IMR-90 (cell line): ENCODE measurements at regions not wholly inside any gene's neighbourhood (a gene's known extent, or its start where the extent isn't known, plus 50 kb on each side); places are given as distances from the start of the nearest gene placed in this dataset.
A peak's percentile ranks its signal among the peaks of the same experiment; 100 is the strongest.

ENCODE experiments used
- ATAC-seq: fragments of 200-7000 bp; cut with Tn5 transposase; 2 replicates; pipeline ENCODE4 v1.9.1; 2020; ENCODE audit warnings: low read depth, mild to moderate bottlenecking, moderate library complexity
- BruUV-seq: library from RNA; stranded (reverse); fragments of 400-500 nt; replicated peaks from 2 replicates; lab custom pipeline; 2021; lab: Mats Ljungman, UMichigan
- CTCF ChIA-PET: fragments of 300-600 bp; formaldehyde crosslinking; extraction: SDS; loops from one replicate; lab custom pipeline; 2021; ENCODE audit warnings: antibody characterized with exemption; lab: Yijun Ruan, JAX
- POLR2A ChIA-PET: fragments of 300-600 bp; sonication (Branson Sonifier 250); formaldehyde crosslinking; loops from one replicate; lab custom pipeline; 2022; ENCODE audit warnings: antibody characterized with exemption; ENCODE audit not compliant: unreplicated experiment; lab: Charles Lee
- DNase-seq: peaks from one replicate; pipeline ENCODE4 v3.0.0; 2013
- H2AFZ ChIP-seq: replicated peaks from 2 replicates; pipeline ENCODE3; 2013; ENCODE audit warnings: low read length, mild to moderate bottlenecking; ENCODE audit not compliant: poor library complexity
- H2AK5ac ChIP-seq: 2 replicates; pipeline ENCODE4 v1.6.1; 2013; ENCODE audit warnings: low read depth, low read length, inconsistent platforms
- H2AK9ac ChIP-seq: replicated peaks from 2 replicates; pipeline ENCODE3; 2013; ENCODE audit warnings: mild to moderate bottlenecking, low read depth, low read length, moderate library complexity; ENCODE audit not compliant: poor library complexity
- H2BK120ac ChIP-seq: 2 replicates; pipeline ENCODE4 v1.6.1; 2013; ENCODE audit warnings: low read depth, low read length, inconsistent platforms
- H2BK15ac ChIP-seq: 3 replicates; pipeline ENCODE4 v1.6.1; 2013; ENCODE audit warnings: low read depth, low read length, inconsistent platforms
- H2BK20ac ChIP-seq: 2 replicates; pipeline ENCODE4 v1.6.1; 2013; ENCODE audit warnings: low read depth, mild to moderate bottlenecking, inconsistent platforms, low read length, moderate library complexity
- H2BK5ac ChIP-seq: 2 replicates; pipeline ENCODE4 v1.6.1; 2013; ENCODE audit warnings: mild to moderate bottlenecking, low read depth, low read length, inconsistent platforms; ENCODE audit not compliant: poor library complexity, severe bottlenecking
- H3K14ac ChIP-seq: replicated peaks from 2 replicates; pipeline ENCODE4 v1.6.1; 2013; ENCODE audit warnings: low read depth, low read length, inconsistent platforms
- H3K18ac ChIP-seq: 2 replicates; pipeline ENCODE4 v1.6.1; 2013; ENCODE audit warnings: low read depth, low read length, control low read depth
- H3K23ac ChIP-seq: 2 replicates; pipeline ENCODE4 v1.6.1; 2013; ENCODE audit warnings: low read depth, low read length, inconsistent platforms
- H3K27ac ChIP-seq: 2 replicates; pipeline ENCODE4 v1.5.1; 2013; ENCODE audit warnings: mild to moderate bottlenecking, control low read depth, low read length; ENCODE audit not compliant: insufficient read depth
- H3K27me3 ChIP-seq: 2 replicates; pipeline ENCODE4 v1.6.1; 2013; ENCODE audit warnings: low read length; ENCODE audit not compliant: control insufficient read depth, insufficient read depth
- H3K36me3 ChIP-seq: 2 replicates; pipeline ENCODE4 v1.6.1; 2013; ENCODE audit warnings: low read length, mixed read lengths; ENCODE audit not compliant: control insufficient read depth, insufficient read depth
- H3K4ac ChIP-seq: 2 replicates; pipeline ENCODE4 v1.6.1; 2013; ENCODE audit warnings: low read depth, low read length, inconsistent platforms
- H3K4me1 ChIP-seq: 2 replicates; pipeline ENCODE4 v1.6.1; 2013; ENCODE audit warnings: low read length, mixed read lengths; ENCODE audit not compliant: control insufficient read depth, insufficient read depth
- H3K4me2 ChIP-seq: 2 replicates; pipeline ENCODE4 v1.6.1; 2013; ENCODE audit warnings: low read depth, mild to moderate bottlenecking, control low read depth, low read length, moderate library complexity
- H3K4me3 ChIP-seq: 2 replicates; pipeline ENCODE4 v1.5.1; 2013; ENCODE audit warnings: low read depth, mild to moderate bottlenecking, control low read depth, low read length, moderate library complexity; ENCODE audit not compliant: insufficient read depth
- H3K56ac ChIP-seq: 2 replicates; pipeline ENCODE4 v1.6.1; 2013; ENCODE audit warnings: low read length, inconsistent platforms; ENCODE audit not compliant: insufficient read depth; ENCODE audit errors: extremely low read depth
- H3K79me1 ChIP-seq, 2 experiments: 2 replicates each; pipeline ENCODE4 v1.6.1; 2013; ENCODE audit warnings: low read length in 2 of 2, inconsistent platforms in 1 of 2, low read depth in 1 of 2
- H3K9ac ChIP-seq: 2 replicates; pipeline ENCODE4 v1.6.1; 2013; ENCODE audit warnings: low read depth, low read length, control low read depth
- H3K9me1 ChIP-seq: 2 replicates; pipeline ENCODE4 v1.6.1; 2013; ENCODE audit warnings: low read length, inconsistent platforms; ENCODE audit not compliant: insufficient read depth
- H3K9me3 ChIP-seq: 2 replicates; pipeline ENCODE4 v1.6.1; 2013; ENCODE audit warnings: low read length; ENCODE audit not compliant: control insufficient read depth, insufficient read depth
- H4K20me1 ChIP-seq: 2 replicates; pipeline ENCODE4 v1.6.1; 2013; ENCODE audit warnings: low read length, inconsistent platforms; ENCODE audit not compliant: insufficient read depth
- H4K5ac ChIP-seq: 2 replicates; pipeline ENCODE4 v1.6.1; 2013; ENCODE audit warnings: mild to moderate bottlenecking, low read depth, low read length, control low read depth
- H4K8ac ChIP-seq, 2 experiments: 2 replicates each; pipeline ENCODE4 v1.6.1; 2013; ENCODE audit warnings: low read depth in 2 of 2, low read length in 2 of 2, control low read depth in 1 of 2, inconsistent platforms in 1 of 2
- H4K91ac ChIP-seq: 2 replicates; pipeline ENCODE4 v1.6.1; 2013; ENCODE audit warnings: low read depth, low read length, inconsistent platforms; ENCODE audit not compliant: insufficient read depth
- MAFK ChIP-seq: IDR thresholded peaks from 2 replicates; pipeline ENCODE4 v1.6.1; 2012; ENCODE audit warnings: low read depth, low read length, improper control_type of control experiment
- MXI1 ChIP-seq: IDR thresholded peaks from 2 replicates; pipeline ENCODE4 v1.6.1; 2012; ENCODE audit warnings: low read depth, mild to moderate bottlenecking, low read length, moderate library complexity, borderline replicate concordance
- NFE2L2 ChIP-seq: fragments of 150-350 bp; IDR thresholded peaks from 2 replicates; pipeline ENCODE4 v1.6.1; 2016; ENCODE audit warnings: low read depth, mild to moderate bottlenecking, low read length
- RAD21 ChIP-seq: IDR thresholded peaks from 2 replicates; pipeline ENCODE4 v1.6.1; 2012; ENCODE audit warnings: low read length, improper control_type of control experiment
- RCOR1 ChIP-seq: IDR thresholded peaks from 2 replicates; pipeline ENCODE4 v1.6.1; 2012; ENCODE audit warnings: mild to moderate bottlenecking, low read length, improper control_type of control experiment; ENCODE audit not compliant: insufficient replicate concordance
- SMC3 ChIP-seq: fragments of 150-350 bp; IDR thresholded peaks from 2 replicates; pipeline ENCODE4 v1.6.1; 2016; ENCODE audit warnings: low read depth, mild to moderate bottlenecking, antibody characterized with exemption, low read length, moderate library complexity
- WGBS, 2 experiments: methylation state at CpG; one replicate each; pipeline versions ENCODE4 v1.1.5 to v1.1.7; 2013; ENCODE audit warnings: missing lambda C conversion rate in 2 of 2; ENCODE audit not compliant: insufficient read length in 1 of 2; ENCODE audit errors: extremely low coverage in 2 of 2; 5-methylcytosine and 5-hydroxymethylcytosine counted together
- dilution Hi-C: fragments of 300-500 bp; cut with HindIII; formaldehyde crosslinking; loops from one replicate; pipeline ENCODE4 v1.14.3; 2018; ENCODE audit warnings: low sequenced_read_pairs; ENCODE audit not compliant: unreplicated experiment
- in situ Hi-C: fragments of 300-500 bp; cut with MboI; formaldehyde crosslinking; loops from 3 replicates; pipeline ENCODE4 v1.14.3; 2019; ENCODE audit warnings: low sequenced_read_pairs, inconsistent platforms, mixed read lengths
- intact Hi-C: fragments of 100-400 bp; cut with micrococcal nuclease; formaldehyde crosslinking; loops from 2 replicates; pipeline ENCODE4 v1.10.0; 2022
- TF ChIP-seq, protein P1 (sequence below): conservative IDR thresholded peaks from 2 replicates; pipeline ENCODE4 v1.5.1; 2012; ENCODE audit warnings: mild to moderate bottlenecking, low read depth, low read length, improper control_type of control experiment

DNA sequence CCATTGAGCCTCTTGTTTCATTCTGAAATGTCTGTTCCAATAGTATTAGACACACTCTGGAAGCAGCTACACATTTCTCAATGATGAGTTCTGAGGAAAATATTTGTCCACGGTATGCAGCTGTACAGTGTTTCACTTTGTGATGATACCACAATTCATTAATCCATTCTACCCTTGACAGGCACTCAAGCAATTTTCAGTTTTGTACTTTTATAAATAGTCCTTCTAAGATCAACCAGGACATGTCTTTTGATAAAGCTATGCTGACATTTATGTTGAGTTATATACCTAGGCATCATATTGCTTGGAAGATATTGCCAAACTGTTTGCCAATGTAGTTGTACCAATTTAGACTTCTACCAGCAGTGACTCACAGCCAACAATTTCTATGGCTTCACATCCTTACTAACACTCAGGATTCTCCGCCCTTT, 165.1 kb upstream of the COL8A1 start:
- no peak for TF ChIP-seq RAD21
- no peak for TF ChIP-seq MXI1
- TF ChIP-seq, protein P1, sequence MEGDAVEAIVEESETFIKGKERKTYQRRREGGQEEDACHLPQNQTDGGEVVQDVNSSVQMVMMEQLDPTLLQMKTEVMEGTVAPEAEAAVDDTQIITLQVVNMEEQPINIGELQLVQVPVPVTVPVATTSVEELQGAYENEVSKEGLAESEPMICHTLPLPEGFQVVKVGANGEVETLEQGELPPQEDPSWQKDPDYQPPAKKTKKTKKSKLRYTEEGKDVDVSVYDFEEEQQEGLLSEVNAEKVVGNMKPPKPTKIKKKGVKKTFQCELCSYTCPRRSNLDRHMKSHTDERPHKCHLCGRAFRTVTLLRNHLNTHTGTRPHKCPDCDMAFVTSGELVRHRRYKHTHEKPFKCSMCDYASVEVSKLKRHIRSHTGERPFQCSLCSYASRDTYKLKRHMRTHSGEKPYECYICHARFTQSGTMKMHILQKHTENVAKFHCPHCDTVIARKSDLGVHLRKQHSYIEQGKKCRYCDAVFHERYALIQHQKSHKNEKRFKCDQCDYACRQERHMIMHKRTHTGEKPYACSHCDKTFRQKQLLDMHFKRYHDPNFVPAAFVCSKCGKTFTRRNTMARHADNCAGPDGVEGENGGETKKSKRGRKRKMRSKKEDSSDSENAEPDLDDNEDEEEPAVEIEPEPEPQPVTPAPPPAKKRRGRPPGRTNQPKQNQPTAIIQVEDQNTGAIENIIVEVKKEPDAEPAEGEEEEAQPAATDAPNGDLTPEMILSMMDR, result no peak
- TF ChIP-seq MAFK, result no peak
- TF ChIP-seq SMC3, result no peak
- TF ChIP-seq RCOR1, result no peak
- no peak for TF ChIP-seq NFE2L2
- dilution Hi-C loops (no loop called here), intact Hi-C loops (loop anchor here (5.0 kb wide), 1 partner anchor 61 kb away; no protein-coding TSS in a partner anchor), in situ Hi-C loops (no loop called here)
- H4K20me1 ChIP-seq, result no peaks in the 10 kb centered on the region
- H3K79me1 ChIP-seq, result no peaks in the 10 kb centered on the region
- no peak overlapping the region for H4K8ac ChIP-seq
- peak overlapping the region; percentile 99; the same call in 1 of the 2 replicates for H4K5ac ChIP-seq
- POLR2A ChIA-PET, result no interaction called here
- ATAC-seq (peak; percentile 69), DNase-seq (peak; percentile 43)
- peak overlapping the region; percentile 31; the same call in 1 of the 2 replicates for H2AK5ac ChIP-seq
- no peaks in the 10 kb centered on the region for H3K36me3 ChIP-seq
- H3K27me3 ChIP-seq, result no peaks in the 10 kb centered on the region
- H3K4me1 ChIP-seq, result peaks cover 6% of the 10 kb centered on the region
- H3K27ac ChIP-seq, result 0 out of 2 replicates have a peak overlapping the region, but pooled peaks have one; percentile 7
- BruUV-seq, result no TSS peak
- no peak overlapping the region for H3K23ac ChIP-seq
- whole genome bisulfite sequencing, 2 experiments, result no CpG with 5 or more reads among the region's 2 CpGs
- no peak overlapping the region for H3K4me3 ChIP-seq
- H3K9me3 ChIP-seq, result no peaks in the 10 kb centered on the region; the same call in 1 of the 2 replicates
- CTCF ChIA-PET, result no interaction called here
- peak overlapping the region; percentile 12; the same call in 1 of the 2 replicates for H4K91ac ChIP-seq
- H2AK9ac ChIP-seq, result no peak overlapping the region
- 0 out of 2 replicates have a peak overlapping the region, but pooled peaks have one; percentile 22 for H3K14ac ChIP-seq
- no peak overlapping the region for H3K9ac ChIP-seq
- 0 out of 2 replicates have a peak, but pooled peaks cover 2% of the 10 kb centered on the region for H3K9me1 ChIP-seq
- 0 out of 2 replicates have a peak overlapping the region, but pooled peaks have one; percentile 73 for H3K4ac ChIP-seq
- peak overlapping the region; percentile 60; the same call in 1 of the 2 replicates for H3K4me2 ChIP-seq
- H2BK5ac ChIP-seq, result peak overlapping the region; percentile 92
- 0 out of 2 replicates have a peak overlapping the region, but pooled peaks have one; percentile 20 for H2BK120ac ChIP-seq
- peak overlapping the region; percentile 54; the same call in 1 of the 2 replicates for H3K18ac ChIP-seq
- peak overlapping the region; percentile 27; the same call in 1 of the 2 replicates for H2BK20ac ChIP-seq
- peak overlapping the region; percentile 22; the same call in 1 of the 3 replicates for H2BK15ac ChIP-seq
- H2AFZ ChIP-seq, result no peak overlapping the region
- H3K56ac ChIP-seq, result no peak overlapping the region
